ENCODE measurements at regions not wholly inside any gene's neighbourhood (a gene's known extent, or its start where the extent isn't known, plus 50 kb on each side); places are given as distances from the start of the nearest gene placed in this dataset.

- no peak for FAIRE-seq
- TF ChIP-seq CTCF (IDR thresholded peaks at IDR 0.05; ENCODE audit: insufficient read depth, low read depth, low read length) (no peak), EZH2 (IDR thresholded peaks at IDR 0.05; ENCODE audit: insufficient read depth, low read length) (no peak)
- no peak overlapping the region for H3K27ac Mint-ChIP-seq (ENCODE audit: unreplicated experiment)
Observed at GRCh38 chr20:40895182-40895581, 133.4 kb upstream of the TOP1 start.

GRCh38 chr20:40896814-40897700 lies 131.6 kb upstream of the TOP1 start:
- no peak overlapping the region for H3K27ac Mint-ChIP-seq (ENCODE audit: unreplicated experiment)
- H3K9me3 ChIP-seq (ENCODE audit: insufficient read depth, low read depth, low read length): no peaks in the 10 kb centered on the region
- H3K4me1 Mint-ChIP-seq (ENCODE audit: low read depth, unreplicated experiment): no peaks in the 10 kb centered on the region
- FAIRE-seq (no peak), DNase-seq (ENCODE audit: low read depth) (no peak)
- no peaks in the 10 kb centered on the region for H3K9me3 Mint-ChIP-seq (ENCODE audit: unreplicated experiment)
- H2AFZ ChIP-seq (ENCODE audit: low read depth, low read length): no peak overlapping the region
- H3K4me3 ChIP-seq (ENCODE audit: insufficient read depth, low read depth, low read length): no peak overlapping the region
- H4K20me1 ChIP-seq (ENCODE audit: insufficient read depth, low read length): no peaks in the 10 kb centered on the region
- no peak overlapping the region for H3K9ac ChIP-seq (ENCODE audit: low read length)
- no peak overlapping the region for H3K4me3 Mint-ChIP-seq (ENCODE audit: unreplicated experiment)
- H3K79me2 ChIP-seq (ENCODE audit: insufficient read depth, low read length): no peaks in the 10 kb centered on the region
- H3K36me3 ChIP-seq (ENCODE audit: insufficient read depth, low read length): no peaks in the 10 kb centered on the region
- TF ChIP-seq EZH2 (IDR thresholded peaks at IDR 0.05; ENCODE audit: insufficient read depth, low read length): no peak
- TF ChIP-seq CTCF (IDR thresholded peaks at IDR 0.05; ENCODE audit: insufficient read depth, low read depth, low read length): no peak
- H3K27ac ChIP-seq (ENCODE audit: low read depth, low read length): no peak overlapping the region
- H3K4me1 ChIP-seq (ENCODE audit: insufficient read depth, low read length): no peaks in the 10 kb centered on the region
- H3K27me3 ChIP-seq (ENCODE audit: insufficient read depth, low read length): no peaks in the 10 kb centered on the region
- peaks cover 28% of the 10 kb centered on the region for H3K27me3 Mint-ChIP-seq (ENCODE audit: low read depth, unreplicated experiment)
- no peak overlapping the region for H3K4me2 ChIP-seq (ENCODE audit: low read length)
- H3K36me3 Mint-ChIP-seq (ENCODE audit: low read depth, unreplicated experiment): no peaks in the 10 kb centered on the region

More at GRCh38 chr20:40895182-40895581, 133.4 kb upstream of the TOP1 start:
- H3K4me2 ChIP-seq (ENCODE audit: low read length): no peak overlapping the region
- no peaks in the 10 kb centered on the region for H3K27me3 ChIP-seq (ENCODE audit: insufficient read depth, low read length)
- no peaks in the 10 kb centered on the region for H3K4me1 ChIP-seq (ENCODE audit: insufficient read depth, low read length)
- Mint-ChIP-seq H3K27me3 (ENCODE audit: low read depth, unreplicated experiment) (peaks cover 32% of the 10 kb centered on the region), H3K4me1 (ENCODE audit: low read depth, unreplicated experiment) (no peaks in the 10 kb centered on the region), H3K36me3 (ENCODE audit: low read depth, unreplicated experiment) (no peaks in the 10 kb centered on the region), H3K4me3 (ENCODE audit: unreplicated experiment) (no peak overlapping the region), H3K9me3 (ENCODE audit: unreplicated experiment) (no peaks in the 10 kb centered on the region)
- no peaks in the 10 kb centered on the region for H3K36me3 ChIP-seq (ENCODE audit: insufficient read depth, low read length)
- H4K20me1 ChIP-seq (ENCODE audit: insufficient read depth, low read length): no peaks in the 10 kb centered on the region
- no peaks in the 10 kb centered on the region for H3K9me3 ChIP-seq (ENCODE audit: insufficient read depth, low read depth, low read length)
- H3K9ac ChIP-seq (ENCODE audit: low read length): no peak overlapping the region
- no peak for DNase-seq (ENCODE audit: low read depth)
- no peaks in the 10 kb centered on the region for H3K79me2 ChIP-seq (ENCODE audit: insufficient read depth, low read length)
- H2AFZ ChIP-seq (ENCODE audit: low read depth, low read length): no peak overlapping the region
- no peak overlapping the region for H3K27ac ChIP-seq (ENCODE audit: low read depth, low read length)
- H3K4me3 ChIP-seq (ENCODE audit: insufficient read depth, low read depth, low read length): no peak overlapping the region

GRCh38 chr20:40899344-40899743 lies 129.3 kb upstream of the TOP1 start:
- no peak for TF ChIP-seq CTCF (IDR thresholded peaks at IDR 0.05; ENCODE audit: insufficient read depth, low read depth, low read length)
- no peak for TF ChIP-seq EZH2 (IDR thresholded peaks at IDR 0.05; ENCODE audit: insufficient read depth, low read length)
- H3K27me3 ChIP-seq (ENCODE audit: insufficient read depth, low read length): no peaks in the 10 kb centered on the region
- H3K4me2 ChIP-seq (ENCODE audit: low read length): no peak overlapping the region
- H3K9me3 Mint-ChIP-seq (ENCODE audit: unreplicated experiment): peaks cover 2% of the 10 kb centered on the region
- no peaks in the 10 kb centered on the region for H3K36me3 ChIP-seq (ENCODE audit: insufficient read depth, low read length)
- H3K27ac Mint-ChIP-seq (ENCODE audit: unreplicated experiment): no peak overlapping the region
- no peak for DNase-seq (ENCODE audit: low read depth)
- H3K9ac ChIP-seq (ENCODE audit: low read length): no peak overlapping the region
- no peaks in the 10 kb centered on the region for H3K4me1 Mint-ChIP-seq (ENCODE audit: low read depth, unreplicated experiment)
- no peaks in the 10 kb centered on the region for H4K20me1 ChIP-seq (ENCODE audit: insufficient read depth, low read length)
- no peak for FAIRE-seq
- H3K4me3 Mint-ChIP-seq (ENCODE audit: unreplicated experiment): no peak overlapping the region
- no peaks in the 10 kb centered on the region for H3K36me3 Mint-ChIP-seq (ENCODE audit: low read depth, unreplicated experiment)
- no peaks in the 10 kb centered on the region for H3K9me3 ChIP-seq (ENCODE audit: insufficient read depth, low read depth, low read length)
- H3K4me1 ChIP-seq (ENCODE audit: insufficient read depth, low read length): no peaks in the 10 kb centered on the region
- no peak overlapping the region for H3K4me3 ChIP-seq (ENCODE audit: insufficient read depth, low read depth, low read length)
- no peaks in the 10 kb centered on the region for H3K79me2 ChIP-seq (ENCODE audit: insufficient read depth, low read length)
- peaks cover 22% of the 10 kb centered on the region for H3K27me3 Mint-ChIP-seq (ENCODE audit: low read depth, unreplicated experiment)
- no peak overlapping the region for H3K27ac ChIP-seq (ENCODE audit: low read depth, low read length)
- H2AFZ ChIP-seq (ENCODE audit: low read depth, low read length): no peak overlapping the region
